ENCODE measurements at regions not wholly inside any gene's neighbourhood (a gene's known extent, or its start where the extent isn't known, plus 50 kb on each side); places are given as distances from the start of the nearest gene placed in this dataset.
A peak's percentile ranks its signal among the peaks of the same experiment; 100 is the strongest.

DNA sequence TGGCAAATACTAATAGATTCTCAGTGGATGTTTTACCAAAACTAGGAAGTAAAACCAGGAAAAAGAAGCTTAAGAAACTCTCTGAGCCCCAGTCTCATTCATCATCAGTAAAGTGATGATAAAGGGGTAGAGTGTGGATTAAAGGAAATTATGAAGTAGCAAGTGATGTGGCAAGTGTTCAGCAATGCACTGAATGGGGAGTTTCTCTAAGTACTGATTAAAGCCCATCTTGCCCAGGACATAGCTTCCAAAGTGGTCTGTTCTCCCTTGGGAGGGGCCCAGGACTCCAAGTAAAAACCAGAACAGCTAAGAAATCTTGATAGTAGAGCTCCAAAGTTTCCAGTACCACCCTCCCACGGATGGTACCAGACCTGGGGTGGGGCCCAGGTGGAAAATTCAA, 137.3 kb downstream of the WNT5A start:
- H3K4me3 ChIP-seq (ENCODE audit: low read length) = no peak overlapping the region
- DNase-seq (ENCODE audit: low read depth, low spot score) = no peak

DNA sequence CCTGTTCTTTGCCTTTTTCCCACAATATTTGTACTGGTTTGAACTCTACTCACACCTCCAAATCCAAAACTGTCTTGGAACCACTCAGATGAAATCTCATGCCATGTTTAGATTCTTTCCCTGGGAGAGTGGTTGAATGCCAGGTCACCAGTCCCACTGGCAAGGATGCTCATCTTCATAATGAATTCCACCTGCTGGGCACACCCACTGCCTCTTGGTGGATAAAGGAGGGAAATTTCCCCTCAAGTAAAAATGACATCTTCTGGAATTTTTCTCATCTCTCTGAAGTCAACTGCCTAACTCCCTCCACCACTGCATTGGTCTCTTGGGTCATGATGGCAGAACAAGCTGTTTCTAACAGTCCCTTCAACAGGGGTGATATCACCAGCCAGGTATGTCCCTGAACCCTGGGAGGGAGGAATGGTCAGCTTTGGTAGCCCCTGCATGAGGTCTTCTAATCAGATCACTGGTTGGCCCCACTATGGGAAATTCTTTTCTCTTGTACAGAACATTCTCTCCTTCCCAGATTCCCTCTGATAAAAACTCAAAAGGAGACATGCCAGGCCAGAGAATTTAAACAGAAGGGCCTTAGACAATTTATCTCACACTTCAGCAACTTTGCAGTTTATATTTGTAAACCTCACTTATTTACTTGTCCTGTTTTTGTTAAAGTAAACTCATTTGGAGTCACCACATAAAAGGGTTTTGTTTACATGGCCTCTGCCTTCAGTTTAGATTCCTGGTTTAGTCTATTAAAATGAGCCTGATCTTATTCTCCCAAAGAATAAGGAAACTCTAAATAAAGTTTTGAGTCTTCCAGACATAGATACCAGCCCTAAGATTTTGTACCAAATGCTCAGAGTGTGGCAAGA, 143.4 kb downstream of the WNT5A start:
- H3K4me3 ChIP-seq (ENCODE audit: low read length) = no peak overlapping the region
- no peak for DNase-seq (ENCODE audit: low read depth, low spot score)

DNA sequence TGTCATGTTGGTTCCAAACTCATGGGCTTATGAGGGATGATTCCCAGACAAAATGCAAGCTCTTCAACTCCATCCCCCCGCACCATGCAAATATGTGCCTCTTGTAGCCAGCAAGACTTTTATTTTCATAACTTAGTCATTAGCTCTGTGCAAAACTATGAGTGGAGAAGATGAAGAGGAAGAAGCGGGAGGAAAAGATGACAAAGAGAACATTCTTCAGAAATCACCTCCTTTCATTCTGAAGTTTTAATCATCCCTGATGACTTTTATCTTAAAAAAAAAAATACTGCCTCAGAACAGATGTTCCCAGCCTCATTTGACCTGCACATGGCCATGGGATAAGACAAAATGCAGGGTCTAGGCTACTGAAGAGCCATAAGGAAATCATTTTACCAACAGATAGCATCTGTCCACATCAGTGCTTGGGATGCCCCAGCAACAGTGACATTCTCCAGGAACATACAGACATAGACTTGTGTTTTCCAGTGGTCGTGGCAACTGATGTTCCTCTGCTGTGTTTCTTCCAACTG, 145.5 kb downstream of the WNT5A start:
- H3K4me3 ChIP-seq (ENCODE audit: low read length) = no peak overlapping the region
- no peak for DNase-seq (ENCODE audit: low read depth, low spot score)

DNA sequence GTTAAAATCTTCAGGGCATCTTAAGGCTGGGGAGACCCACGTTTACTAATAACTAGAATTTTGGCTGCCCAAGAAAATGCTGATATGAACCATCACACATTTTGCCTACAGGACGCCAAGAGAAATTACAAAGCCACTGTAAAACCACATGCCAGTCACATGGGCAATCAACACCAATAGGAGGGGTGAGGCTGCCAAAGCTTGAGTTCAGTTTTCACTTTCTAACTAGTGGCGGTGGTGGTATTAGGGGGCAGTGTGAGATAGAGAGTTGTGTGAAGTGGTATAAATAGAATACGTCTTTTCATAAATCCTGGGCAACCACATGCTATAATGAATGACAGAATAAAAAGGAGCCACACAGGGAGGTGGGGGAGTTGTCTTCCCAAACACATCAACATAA, 147.3 kb downstream of the WNT5A start:
- no peak overlapping the region for H3K4me3 ChIP-seq (ENCODE audit: low read length)
- peak; percentile 1 for DNase-seq (ENCODE audit: low read depth, low spot score)

DNA sequence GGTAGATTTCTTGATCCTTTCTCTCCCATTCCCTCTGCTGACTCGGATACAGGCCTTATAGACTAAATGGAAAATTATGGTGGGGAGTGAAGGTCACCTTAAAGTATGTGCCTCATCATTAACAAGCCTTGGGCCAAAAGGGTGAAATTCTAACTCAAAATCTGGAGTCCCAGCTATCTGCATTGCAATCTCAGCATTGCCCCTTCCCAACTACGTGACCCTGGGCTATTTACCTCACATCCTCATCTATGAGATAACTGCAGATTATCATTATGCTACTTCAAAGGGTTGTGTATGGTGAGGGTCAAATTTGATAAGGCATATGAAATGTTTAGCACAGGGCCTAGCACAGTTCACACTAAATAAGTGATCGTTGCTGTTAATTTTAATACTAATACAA, 147.7 kb downstream of the WNT5A start:
- DNase-seq (ENCODE audit: low read depth, low spot score) = no peak
- H3K4me3 ChIP-seq (ENCODE audit: low read length) = no peak overlapping the region

DNA sequence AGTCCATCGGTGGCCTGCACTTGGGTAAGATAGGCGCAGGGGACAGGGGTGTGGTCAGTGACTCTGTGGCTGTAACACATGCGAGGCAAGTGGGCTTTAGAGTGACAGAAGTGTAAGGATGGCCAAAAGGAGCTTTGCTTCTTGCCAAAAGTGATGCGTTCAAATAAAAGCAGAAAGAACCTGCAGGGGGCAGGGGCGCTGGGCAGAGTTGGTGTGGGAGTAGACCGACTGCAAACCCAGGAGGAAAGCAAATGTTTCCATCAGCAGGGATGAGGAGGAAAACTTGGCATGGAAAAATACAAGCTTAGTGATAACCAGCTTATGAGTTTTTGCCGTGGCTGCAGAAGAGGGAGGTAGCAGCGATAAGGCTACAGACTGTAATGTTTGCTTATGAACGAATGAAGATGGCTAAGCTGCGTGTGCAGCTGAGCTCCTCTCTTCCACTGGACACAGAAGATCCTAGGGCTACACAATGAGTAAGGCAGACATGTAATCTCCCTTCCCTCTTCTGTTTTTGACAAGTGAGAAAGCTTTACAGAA, 149.4 kb downstream of the WNT5A start:
- no peak overlapping the region for H3K4me3 ChIP-seq (ENCODE audit: low read length)
- DNase-seq (ENCODE audit: low read depth, low spot score) = no peak

DNA sequence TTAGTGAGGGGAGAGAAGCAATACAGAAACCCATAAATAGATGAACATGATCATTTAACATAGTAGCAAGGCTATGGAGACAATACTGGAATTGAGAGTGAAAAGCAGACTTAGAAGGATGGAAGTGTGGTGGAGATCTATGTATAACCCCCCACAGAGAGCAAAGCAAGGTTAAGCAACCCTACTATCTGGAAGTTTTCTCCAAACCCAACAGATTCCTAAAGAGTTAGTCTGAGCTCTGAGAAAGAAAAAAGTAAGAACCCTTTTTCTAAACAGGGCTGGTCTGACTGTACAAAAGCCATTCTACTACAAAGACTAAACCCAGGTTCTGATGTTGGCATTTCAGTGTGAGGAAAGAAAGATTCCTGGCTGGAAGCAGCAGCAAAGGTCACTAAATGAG, 153.2 kb downstream of the WNT5A start:
- H3K4me3 ChIP-seq (ENCODE audit: low read length) = no peak overlapping the region
- DNase-seq (ENCODE audit: low read depth, low spot score) = no peak

DNA sequence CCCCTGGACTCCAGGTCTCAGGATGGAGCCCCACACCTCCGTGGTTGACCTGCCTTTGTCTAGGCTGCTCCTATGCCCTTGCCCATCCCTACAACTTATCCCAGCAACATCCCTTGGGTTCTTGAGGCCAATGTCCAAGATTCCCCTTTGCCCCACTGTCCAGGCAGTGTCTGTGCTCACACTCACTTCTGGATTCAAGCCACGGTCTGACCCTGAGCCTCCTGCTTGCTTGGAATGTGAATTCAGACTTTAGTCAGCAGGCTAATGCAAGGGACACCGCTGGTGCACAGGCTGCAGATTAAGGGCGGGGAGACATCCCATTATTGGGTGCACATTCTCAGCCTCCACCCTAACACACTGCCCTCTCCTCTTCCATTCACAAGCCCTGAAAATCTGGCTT, 154.1 kb downstream of the WNT5A start:
- no peak overlapping the region for H3K4me3 ChIP-seq (ENCODE audit: low read length)
- no peak for DNase-seq (ENCODE audit: low read depth, low spot score)

DNA sequence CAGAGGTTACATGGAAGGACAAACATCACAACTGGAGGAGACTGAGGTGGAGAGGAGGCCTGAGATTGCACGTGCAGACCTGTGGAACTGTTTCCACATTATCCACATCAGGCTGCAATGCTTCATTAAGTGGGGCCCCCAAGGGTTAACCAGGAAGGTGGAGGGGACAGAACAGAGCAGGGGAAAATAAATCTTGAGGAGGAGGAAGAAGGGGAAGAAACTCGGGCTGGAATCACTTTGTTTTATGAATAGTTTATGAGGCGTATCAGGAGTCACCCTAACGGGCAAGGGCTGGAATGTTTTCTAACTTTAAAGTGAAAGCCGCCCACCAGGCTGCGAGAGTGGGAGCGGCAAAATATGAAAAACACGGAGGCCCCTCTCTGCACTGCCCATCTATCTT, 154.9 kb downstream of the WNT5A start:
- DNase-seq (ENCODE audit: low read depth, low spot score) = no peak

DNA sequence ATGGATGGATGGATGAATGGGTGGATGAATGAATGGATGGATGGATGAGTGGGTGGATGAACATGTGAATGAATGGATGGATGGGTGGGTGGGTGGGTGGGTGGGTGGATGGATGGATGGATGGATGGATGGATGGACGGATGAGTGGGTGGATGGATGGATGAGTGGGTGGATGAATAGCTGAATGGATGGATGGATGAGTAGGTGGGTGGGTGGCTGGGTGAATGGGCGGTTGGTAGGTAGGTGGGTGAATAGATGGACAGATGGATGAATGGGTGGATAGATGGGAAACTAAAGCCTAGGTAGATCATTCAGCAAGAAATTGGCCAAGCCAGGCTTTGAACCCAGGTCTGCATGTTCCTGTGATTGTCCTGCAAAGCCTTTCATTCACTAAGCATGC, 155.6 kb downstream of the WNT5A start:
- DNase-seq (ENCODE audit: low read depth, low spot score) = no peak
- H3K4me3 ChIP-seq (ENCODE audit: low read length) = no peak overlapping the region

More for the DNA sequence above, 154.9 kb downstream of the WNT5A start:
- H3K4me3 ChIP-seq (ENCODE audit: low read length) = no peak overlapping the region

DNA sequence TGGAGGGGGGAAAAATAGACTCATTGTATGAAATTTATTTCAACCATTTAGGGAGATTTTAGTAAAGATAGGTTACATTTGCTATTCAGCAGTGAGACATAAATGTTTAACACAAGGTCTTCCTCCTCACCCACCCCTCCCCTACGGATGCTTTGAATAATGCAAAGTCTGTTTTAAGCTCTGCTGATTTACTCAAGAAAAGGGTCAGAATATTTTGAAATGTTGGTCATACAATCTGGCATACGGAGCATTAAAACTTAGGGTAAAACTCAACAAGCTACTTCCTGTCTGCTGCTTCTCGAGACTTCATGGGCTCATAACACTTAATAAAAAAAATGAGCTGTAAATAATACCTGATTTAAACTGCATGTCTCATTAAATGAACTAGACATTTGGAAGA, 156.3 kb downstream of the WNT5A start:
- no peak overlapping the region for H3K4me3 ChIP-seq (ENCODE audit: low read length)
- no peak for DNase-seq (ENCODE audit: low read depth, low spot score)

DNA sequence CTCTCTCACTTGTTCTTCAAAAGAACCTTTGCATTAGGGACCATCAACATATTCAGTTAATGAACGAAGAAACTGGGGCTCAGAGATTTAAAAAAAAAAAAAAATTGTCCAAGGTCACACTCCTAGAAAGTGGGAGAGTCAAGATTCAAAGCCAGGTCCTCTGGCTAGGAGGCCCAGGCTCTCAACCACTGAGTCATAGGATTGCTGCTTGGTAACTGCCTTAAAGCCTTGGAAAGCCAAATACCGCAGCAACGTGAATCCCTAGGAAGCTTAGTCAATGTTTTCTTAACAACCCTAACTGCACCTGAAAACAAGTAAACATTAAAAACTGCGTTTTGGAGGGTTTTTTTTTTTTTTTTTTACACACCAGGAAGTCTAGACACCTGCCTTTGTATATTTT, 156.8 kb downstream of the WNT5A start:
- no peak for DNase-seq (ENCODE audit: low read depth, low spot score)

DNA sequence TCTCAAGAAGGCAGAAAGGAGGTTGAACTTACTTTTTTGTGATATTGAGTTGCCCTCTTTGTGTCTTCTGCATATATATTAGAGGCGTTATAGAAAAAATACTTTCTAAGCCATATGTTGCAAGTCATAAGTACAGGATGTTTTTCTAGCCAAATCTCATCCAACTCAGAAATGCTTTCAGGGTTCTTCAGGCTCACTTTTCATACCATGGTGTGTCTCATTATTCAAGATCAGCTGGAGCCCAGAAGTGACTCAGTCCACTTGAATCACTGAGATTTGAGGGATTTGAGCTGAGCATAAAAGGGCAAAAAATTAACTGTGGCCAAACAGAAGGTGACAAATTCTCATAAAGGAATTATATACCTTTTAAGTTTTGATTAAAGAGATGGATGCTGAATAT, 157.3 kb downstream of the WNT5A start:
- no peak for DNase-seq (ENCODE audit: low read depth, low spot score)
- H3K4me3 ChIP-seq (ENCODE audit: low read length) = no peak overlapping the region

More for the DNA sequence above, 156.8 kb downstream of the WNT5A start:
- no peak overlapping the region for H3K4me3 ChIP-seq (ENCODE audit: low read length)

DNA sequence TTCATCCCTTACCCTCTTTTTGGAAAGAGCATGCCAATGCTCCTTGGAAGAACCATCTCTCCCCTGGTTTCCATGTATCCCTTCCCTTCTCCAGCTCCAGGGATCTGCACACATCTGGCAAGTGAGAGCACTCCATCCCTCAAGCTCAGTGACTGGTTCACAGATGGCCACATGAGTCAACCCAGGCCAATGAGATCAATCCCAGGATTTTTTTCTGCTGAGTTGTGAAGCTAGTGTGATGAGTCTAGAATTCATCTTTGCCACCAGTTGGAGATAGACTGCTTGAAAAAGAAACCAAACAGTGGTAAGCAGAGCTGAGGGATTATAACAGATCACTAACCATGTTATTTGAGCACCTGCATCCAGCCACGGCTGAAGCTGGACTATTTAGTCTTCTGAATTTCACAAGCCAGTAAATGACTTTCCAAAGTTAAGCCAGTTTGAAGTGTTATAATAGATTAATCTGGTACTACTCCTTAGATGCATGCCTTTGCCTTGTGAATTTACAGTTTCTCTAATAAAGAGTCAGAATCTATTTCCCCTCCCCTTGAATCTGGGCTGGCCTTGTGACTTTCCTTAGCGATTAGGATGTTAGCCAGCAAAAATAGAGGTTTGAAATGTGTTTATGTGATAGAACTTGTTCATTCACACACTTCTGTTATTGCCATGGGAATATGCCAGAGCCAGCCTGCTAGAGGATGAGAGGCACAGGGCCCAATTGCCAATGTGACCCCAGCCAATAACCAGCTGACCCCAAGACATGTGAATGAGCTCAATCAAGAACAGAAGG, 159.8 kb downstream of the WNT5A start:
- DNase-seq (ENCODE audit: low read depth, low spot score) = no peak
- H3K4me3 ChIP-seq (ENCODE audit: low read length) = no peak overlapping the region

DNA sequence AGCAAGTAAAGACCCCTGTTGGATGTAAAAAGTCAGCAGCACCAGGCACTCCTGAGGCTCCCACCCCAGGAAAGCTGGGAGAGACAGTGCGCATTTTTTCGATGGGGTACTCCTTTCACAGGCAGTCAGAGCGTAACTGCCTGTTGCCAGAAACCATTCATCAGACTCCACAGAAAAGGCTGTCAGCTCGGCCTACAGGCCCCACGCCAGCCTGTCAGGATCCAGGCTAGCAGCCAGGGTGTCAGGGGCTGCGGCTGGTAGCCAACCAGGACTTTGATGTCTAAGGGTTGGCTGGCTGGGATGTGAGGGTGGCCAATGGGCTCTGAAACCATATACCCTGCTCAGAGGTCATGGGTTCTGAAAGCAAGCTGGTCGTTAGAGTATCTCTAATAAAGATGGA, 164.5 kb downstream of the WNT5A start:
- no peak overlapping the region for H3K4me3 ChIP-seq (ENCODE audit: low read length)
- DNase-seq (ENCODE audit: low read depth, low spot score) = no peak

DNA sequence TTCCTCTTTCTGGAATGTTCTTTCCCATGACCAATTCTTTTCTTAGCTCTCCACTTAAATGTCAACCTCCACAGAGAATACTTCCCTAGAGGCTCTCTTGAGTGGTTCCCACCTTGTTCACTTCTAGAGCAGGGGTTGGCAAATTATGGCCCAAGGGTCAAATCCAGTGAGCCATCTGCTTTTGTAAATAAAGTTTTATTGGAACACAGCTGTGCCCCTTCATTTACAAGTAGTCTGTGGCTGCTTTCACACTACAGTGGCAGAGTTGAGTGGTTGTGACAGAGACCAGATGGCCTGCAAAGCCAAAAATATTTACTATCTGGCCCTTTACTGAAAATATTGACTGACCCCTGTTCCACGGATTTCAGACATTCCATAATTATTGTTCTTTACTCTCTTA, 166.2 kb downstream of the WNT5A start:
- no peak for DNase-seq (ENCODE audit: low read depth, low spot score)
- H3K4me3 ChIP-seq (ENCODE audit: low read length) = no peak overlapping the region

DNA sequence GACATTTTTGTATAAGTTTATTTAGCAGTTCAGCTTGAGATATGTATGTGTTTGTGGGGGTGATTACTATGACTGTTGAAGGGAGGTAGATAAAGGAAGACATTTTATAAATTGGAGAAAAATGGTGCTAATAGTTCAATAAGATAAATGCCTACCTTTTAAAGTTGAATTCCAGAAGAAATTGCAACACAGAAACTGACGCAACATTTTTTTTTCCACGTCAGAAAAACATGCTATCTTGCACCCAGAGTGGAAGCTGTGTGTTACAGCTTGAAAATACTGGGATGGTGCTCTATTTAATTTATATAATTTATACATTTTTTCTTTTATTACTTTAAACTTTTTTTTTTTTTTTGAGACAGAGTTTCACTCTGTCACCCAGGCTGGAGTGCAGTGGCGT, 171.7 kb downstream of the WNT5A start:
- H3K4me3 ChIP-seq (ENCODE audit: low read length) = no peak overlapping the region
- no peak for DNase-seq (ENCODE audit: low read depth, low spot score)

DNA sequence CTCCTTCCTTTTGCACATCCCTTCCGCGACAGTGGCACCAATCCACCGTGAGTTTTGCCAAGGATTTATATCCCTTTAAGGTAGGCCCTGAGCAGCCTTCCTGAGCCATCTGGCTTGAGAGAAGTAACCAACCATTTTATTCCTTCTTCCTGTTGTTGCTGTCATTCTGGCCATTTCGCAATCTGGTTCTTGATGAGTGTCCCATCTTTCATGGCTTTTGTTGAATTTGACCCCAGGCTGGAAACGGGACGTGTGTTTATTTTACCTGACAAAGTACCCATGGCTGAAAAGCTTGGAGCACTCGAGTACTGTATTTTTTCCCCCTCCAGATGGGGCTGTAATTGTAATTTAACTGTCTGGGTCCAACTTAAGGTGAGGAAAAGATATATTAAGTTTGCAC, 173.4 kb downstream of the WNT5A start:
- no peak overlapping the region for H3K4me3 ChIP-seq (ENCODE audit: low read length)
- DNase-seq (ENCODE audit: low read depth, low spot score) = no peak

DNA sequence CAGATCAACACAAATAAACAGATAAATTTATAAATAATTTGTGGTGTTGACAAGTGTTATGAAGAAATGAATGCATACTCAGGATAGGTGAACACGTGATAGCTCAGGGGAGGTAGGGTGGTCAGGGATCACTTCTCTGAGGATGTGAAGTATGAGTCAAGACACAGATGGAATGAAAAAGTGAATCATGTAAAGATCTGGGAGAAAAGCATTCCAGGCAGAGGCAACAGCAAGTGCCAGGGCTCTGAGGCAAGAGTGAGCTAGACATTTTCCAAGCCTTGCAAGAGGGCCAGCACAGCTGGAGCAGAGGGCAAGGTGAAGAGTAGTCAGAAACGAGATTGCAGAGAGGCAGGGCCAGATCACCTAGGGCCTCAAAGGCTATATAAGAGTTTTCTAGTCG, 177.8 kb downstream of the WNT5A start:
- DNase-seq (ENCODE audit: low read depth, low spot score) = no peak
- H3K4me3 ChIP-seq (ENCODE audit: low read length) = no peak overlapping the region

DNA sequence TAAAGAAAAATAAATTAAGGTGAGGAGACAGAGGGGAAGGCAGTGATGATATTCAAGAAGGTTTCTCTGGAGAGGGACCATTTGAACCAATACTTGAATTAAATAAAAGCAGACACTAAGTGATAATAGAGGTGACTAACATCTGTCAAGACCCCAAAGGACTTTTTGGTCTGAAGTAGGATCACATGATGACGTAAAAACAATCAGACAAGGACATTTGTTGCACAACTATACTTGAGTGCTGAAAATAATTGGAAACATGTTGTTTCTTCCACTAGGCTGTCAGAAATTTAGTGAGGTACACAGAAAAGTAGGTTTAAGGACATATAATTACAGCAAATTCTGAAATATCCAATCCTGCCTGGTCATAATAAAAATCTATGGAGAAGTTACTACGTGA, 179.5 kb downstream of the WNT5A start:
- no peak overlapping the region for H3K4me3 ChIP-seq (ENCODE audit: low read length)
- DNase-seq (ENCODE audit: low read depth, low spot score) = no peak
